ENCODE measurements at regions not wholly inside any gene's neighbourhood (a gene's known extent, or its start where the extent isn't known, plus 50 kb on each side); places are given as distances from the start of the nearest gene placed in this dataset.

DNA sequence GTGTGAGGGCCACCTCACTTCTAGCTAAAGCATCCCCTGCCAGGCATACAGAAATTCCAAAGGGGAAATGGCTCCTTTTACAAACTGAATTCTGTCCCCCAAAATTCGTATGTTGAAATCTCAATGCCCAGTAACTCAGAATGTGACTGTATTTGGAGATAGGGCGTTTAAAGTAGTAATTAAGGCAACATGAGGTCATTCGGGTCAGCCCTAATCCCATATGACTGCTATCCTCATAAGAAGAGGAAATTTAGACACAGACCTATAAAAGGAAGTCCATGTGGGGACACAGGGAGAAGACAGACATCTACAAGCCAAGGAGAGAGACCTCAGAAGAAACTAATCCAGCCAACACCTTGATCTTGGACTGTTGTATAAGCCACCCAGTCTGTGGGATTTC, 119.1 kb downstream of the CHST1 start:
- Histone ChIP-seq H2AFZ (ENCODE audit: low read depth, low read length) (no peak overlapping the region), H3K27me3 (ENCODE audit: insufficient read depth, low read length) (peaks cover 4% of the 10 kb centered on the region), H3K4me2 (ENCODE audit: low read length) (no peak overlapping the region), H3K36me3 (ENCODE audit: insufficient read depth, low read length) (no peaks in the 10 kb centered on the region), H3K9ac (ENCODE audit: low read length) (no peak overlapping the region), H3K79me2 (ENCODE audit: insufficient read depth, low read length) (no peaks in the 10 kb centered on the region), H3K27ac (ENCODE audit: low read depth, low read length) (no peak overlapping the region), H3K4me3 (ENCODE audit: insufficient read depth, low read depth, low read length) (no peak overlapping the region), H3K4me1 (ENCODE audit: insufficient read depth, low read length) (no peaks in the 10 kb centered on the region), H4K20me1 (ENCODE audit: insufficient read depth, low read length) (no peaks in the 10 kb centered on the region), H3K9me3 (ENCODE audit: insufficient read depth, low read depth, low read length) (no peaks in the 10 kb centered on the region)
- Mint-ChIP-seq H3K4me3 (ENCODE audit: unreplicated experiment) (no peak overlapping the region), H3K9me3 (ENCODE audit: unreplicated experiment) (no peaks in the 10 kb centered on the region), H3K4me1 (ENCODE audit: low read depth, unreplicated experiment) (no peaks in the 10 kb centered on the region), H3K27me3 (ENCODE audit: low read depth, unreplicated experiment) (peaks cover 81% of the 10 kb centered on the region), H3K27ac (ENCODE audit: unreplicated experiment) (no peak overlapping the region), H3K36me3 (ENCODE audit: low read depth, unreplicated experiment) (no peaks in the 10 kb centered on the region)
- no peak for TF ChIP-seq EZH2 (IDR thresholded peaks at IDR 0.05; ENCODE audit: insufficient read depth, low read length)
- TF ChIP-seq, protein P1, sequence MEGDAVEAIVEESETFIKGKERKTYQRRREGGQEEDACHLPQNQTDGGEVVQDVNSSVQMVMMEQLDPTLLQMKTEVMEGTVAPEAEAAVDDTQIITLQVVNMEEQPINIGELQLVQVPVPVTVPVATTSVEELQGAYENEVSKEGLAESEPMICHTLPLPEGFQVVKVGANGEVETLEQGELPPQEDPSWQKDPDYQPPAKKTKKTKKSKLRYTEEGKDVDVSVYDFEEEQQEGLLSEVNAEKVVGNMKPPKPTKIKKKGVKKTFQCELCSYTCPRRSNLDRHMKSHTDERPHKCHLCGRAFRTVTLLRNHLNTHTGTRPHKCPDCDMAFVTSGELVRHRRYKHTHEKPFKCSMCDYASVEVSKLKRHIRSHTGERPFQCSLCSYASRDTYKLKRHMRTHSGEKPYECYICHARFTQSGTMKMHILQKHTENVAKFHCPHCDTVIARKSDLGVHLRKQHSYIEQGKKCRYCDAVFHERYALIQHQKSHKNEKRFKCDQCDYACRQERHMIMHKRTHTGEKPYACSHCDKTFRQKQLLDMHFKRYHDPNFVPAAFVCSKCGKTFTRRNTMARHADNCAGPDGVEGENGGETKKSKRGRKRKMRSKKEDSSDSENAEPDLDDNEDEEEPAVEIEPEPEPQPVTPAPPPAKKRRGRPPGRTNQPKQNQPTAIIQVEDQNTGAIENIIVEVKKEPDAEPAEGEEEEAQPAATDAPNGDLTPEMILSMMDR (IDR thresholded peaks at IDR 0.05; ENCODE audit: insufficient read depth, low read depth, low read length) = no peak
- DNase-seq (ENCODE audit: low read depth) (no peak), FAIRE-seq (no peak)

DNA sequence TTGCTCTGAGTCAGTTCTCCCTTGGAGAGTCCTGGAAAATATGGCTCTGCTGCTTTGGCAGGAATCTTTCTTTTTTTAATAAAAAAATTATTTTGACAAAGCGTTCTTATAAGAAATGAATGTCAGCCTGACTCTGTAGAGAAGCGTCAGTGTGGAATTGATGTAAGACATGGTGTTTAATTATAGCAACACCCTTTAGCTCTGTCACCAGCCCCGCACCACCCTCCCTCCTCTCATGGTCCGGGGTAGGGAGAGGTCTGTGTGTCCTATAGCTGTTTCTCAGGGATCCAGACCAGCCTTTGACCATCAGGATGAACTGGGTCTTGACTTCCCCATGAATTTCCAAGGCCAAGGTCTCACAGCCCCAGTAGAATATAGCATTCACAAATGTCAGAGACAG, 120.6 kb downstream of the CHST1 start:
- no peaks in the 10 kb centered on the region for H3K36me3 ChIP-seq (ENCODE audit: insufficient read depth, low read length)

DNA sequence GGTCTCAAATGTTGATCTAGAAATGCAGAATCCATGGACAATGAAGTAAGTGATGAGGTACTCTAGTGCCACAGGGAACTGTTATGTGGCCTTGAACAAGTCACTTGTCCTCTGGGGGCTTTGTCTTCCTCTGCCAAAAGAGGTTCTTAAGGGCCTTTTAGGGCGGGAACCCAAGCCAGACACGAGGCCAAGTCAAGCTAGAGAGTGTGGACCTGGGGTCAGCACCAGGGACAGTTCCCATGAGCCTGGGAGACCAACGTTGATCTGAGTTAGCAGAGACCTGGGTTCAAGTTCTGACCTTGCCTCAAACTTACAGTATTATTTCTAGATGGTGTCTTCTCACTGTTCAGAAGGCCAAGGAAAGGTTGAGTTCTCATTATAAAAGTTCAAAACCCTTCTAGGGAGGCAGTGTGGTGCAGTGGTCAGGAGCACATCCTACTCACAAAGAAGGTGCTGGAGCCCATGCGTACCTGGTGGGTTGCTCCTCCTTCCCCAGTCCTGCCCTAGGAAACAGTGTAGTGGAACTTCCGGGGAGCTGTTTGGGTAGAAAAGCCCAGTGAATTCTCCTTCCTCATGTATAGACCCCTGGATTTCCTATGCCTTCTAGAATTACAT, 121.5 kb downstream of the CHST1 start:
- no peak for FAIRE-seq
- Mint-ChIP-seq H3K9me3 (ENCODE audit: unreplicated experiment) (no peaks in the 10 kb centered on the region), H3K27ac (ENCODE audit: unreplicated experiment) (no peak overlapping the region), H3K36me3 (ENCODE audit: low read depth, unreplicated experiment) (no peaks in the 10 kb centered on the region), H3K4me1 (ENCODE audit: low read depth, unreplicated experiment) (no peaks in the 10 kb centered on the region), H3K27me3 (ENCODE audit: low read depth, unreplicated experiment) (peaks cover 88% of the 10 kb centered on the region), H3K4me3 (ENCODE audit: unreplicated experiment) (no peak overlapping the region)
- Histone ChIP-seq H3K4me3 (ENCODE audit: insufficient read depth, low read depth, low read length) (no peak overlapping the region), H3K27me3 (ENCODE audit: insufficient read depth, low read length) (peaks cover 4% of the 10 kb centered on the region), H3K79me2 (ENCODE audit: insufficient read depth, low read length) (no peaks in the 10 kb centered on the region), H3K4me1 (ENCODE audit: insufficient read depth, low read length) (no peaks in the 10 kb centered on the region), H3K9me3 (ENCODE audit: insufficient read depth, low read depth, low read length) (no peaks in the 10 kb centered on the region), H3K9ac (ENCODE audit: low read length) (no peak overlapping the region), H3K4me2 (ENCODE audit: low read length) (no peak overlapping the region), H2AFZ (ENCODE audit: low read depth, low read length) (no peak overlapping the region), H3K36me3 (ENCODE audit: insufficient read depth, low read length) (no peaks in the 10 kb centered on the region), H3K27ac (ENCODE audit: low read depth, low read length) (no peak overlapping the region), H4K20me1 (ENCODE audit: insufficient read depth, low read length) (no peaks in the 10 kb centered on the region)
- no peak for DNase-seq (ENCODE audit: low read depth)
- TF ChIP-seq, protein P1 (IDR thresholded peaks at IDR 0.05; ENCODE audit: insufficient read depth, low read depth, low read length) = no peak
- TF ChIP-seq EZH2 (IDR thresholded peaks at IDR 0.05; ENCODE audit: insufficient read depth, low read length) = no peak

More for the DNA sequence above, 120.6 kb downstream of the CHST1 start:
- Histone ChIP-seq H2AFZ (ENCODE audit: low read depth, low read length) (no peak overlapping the region), H3K4me1 (ENCODE audit: insufficient read depth, low read length) (no peaks in the 10 kb centered on the region), H3K4me2 (ENCODE audit: low read length) (no peak overlapping the region), H3K27me3 (ENCODE audit: insufficient read depth, low read length) (peaks cover 4% of the 10 kb centered on the region), H3K79me2 (ENCODE audit: insufficient read depth, low read length) (no peaks in the 10 kb centered on the region), H3K9me3 (ENCODE audit: insufficient read depth, low read depth, low read length) (no peaks in the 10 kb centered on the region), H3K4me3 (ENCODE audit: insufficient read depth, low read depth, low read length) (no peak overlapping the region), H3K9ac (ENCODE audit: low read length) (no peak overlapping the region), H4K20me1 (ENCODE audit: insufficient read depth, low read length) (no peaks in the 10 kb centered on the region), H3K27ac (ENCODE audit: low read depth, low read length) (no peak overlapping the region)
- H3K9me3 Mint-ChIP-seq (ENCODE audit: unreplicated experiment) = no peaks in the 10 kb centered on the region
- H3K27me3 Mint-ChIP-seq (ENCODE audit: low read depth, unreplicated experiment) = peaks cover 85% of the 10 kb centered on the region
- H3K27ac Mint-ChIP-seq (ENCODE audit: unreplicated experiment) = no peak overlapping the region
- no peaks in the 10 kb centered on the region for H3K4me1 Mint-ChIP-seq (ENCODE audit: low read depth, unreplicated experiment)
- FAIRE-seq = no peak
- TF ChIP-seq, protein P1 (IDR thresholded peaks at IDR 0.05; ENCODE audit: insufficient read depth, low read depth, low read length) = no peak
- TF ChIP-seq EZH2 (IDR thresholded peaks at IDR 0.05; ENCODE audit: insufficient read depth, low read length) = no peak
- H3K4me3 Mint-ChIP-seq (ENCODE audit: unreplicated experiment) = no peak overlapping the region
- no peak for DNase-seq (ENCODE audit: low read depth)
- H3K36me3 Mint-ChIP-seq (ENCODE audit: low read depth, unreplicated experiment) = no peaks in the 10 kb centered on the region
